ENCODE measurements at regions not wholly inside any gene's neighbourhood (a gene's known extent, or its start where the extent isn't known, plus 50 kb on each side); places are given as distances from the start of the nearest gene placed in this dataset.

DNA sequence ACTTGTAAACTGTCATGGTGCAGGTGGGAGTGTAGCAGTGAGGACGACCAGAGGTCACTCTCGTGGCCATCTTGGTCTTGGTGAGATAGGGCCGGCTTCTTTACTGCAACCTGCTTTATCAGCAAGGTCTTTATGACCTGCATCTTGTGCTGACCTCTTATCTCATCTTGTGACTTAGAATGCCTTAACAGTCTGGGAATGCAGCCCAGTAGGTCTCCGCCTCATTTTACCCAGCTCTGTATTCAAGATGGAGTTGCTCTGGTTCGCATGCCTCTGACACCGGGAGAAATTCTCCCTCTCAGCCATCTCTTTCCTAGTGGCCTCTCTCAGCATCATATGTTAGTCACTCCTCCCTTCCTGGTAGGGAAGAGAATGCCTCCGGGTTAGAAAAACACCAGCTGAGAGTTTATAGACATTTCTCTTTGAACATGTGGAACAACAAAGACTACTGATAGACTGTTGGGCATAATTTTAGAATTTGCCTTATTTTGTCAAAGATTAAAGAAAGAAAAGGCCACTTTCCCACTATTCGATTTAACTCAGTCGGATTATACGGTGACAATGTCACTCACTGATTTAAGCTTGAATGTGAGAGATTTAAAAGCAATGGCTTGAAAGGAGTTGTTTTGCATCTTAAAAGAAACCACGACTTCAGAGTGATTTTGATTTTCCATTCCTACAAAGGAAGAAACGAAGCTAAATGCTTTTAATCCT is 67.9 kb upstream of the SNX9 start (continued):
- TF ChIP-seq KDM5B (IDR thresholded peaks at IDR 0.05; ENCODE audit: insufficient replicate concordance, low read depth, low read length) (no peak), MAZ (CRISPR knock-in tag; conservative IDR thresholded peaks at IDR 0.05 in 1 of 2, IDR thresholded peaks at IDR 0.05 in 1 of 2) (peak in 1 of 2 experiments; percentile 77; a peak in 2 of 4 replicates), BCL6 (CRISPR knock-in tag; IDR thresholded peaks at IDR 0.05) (peak; percentile 88), LCOR (CRISPR knock-in tag; IDR thresholded peaks at IDR 0.05) (no peak), FOXK2 (conservative IDR thresholded peaks at IDR 0.05 in 1 of 2, IDR thresholded peaks at IDR 0.05 in 1 of 2; ENCODE audit: low read depth in 2 of 2) (no peak), POLR2A (conservative IDR thresholded peaks at IDR 0.05) (no peak), POU5F1 (IDR thresholded peaks at IDR 0.05; ENCODE audit: borderline replicate concordance, low read depth, low read length, partially characterized antibody) (no peak), SETDB1 (IDR thresholded peaks at IDR 0.05; ENCODE audit: low read length) (no peak), NRF1 (conservative IDR thresholded peaks at IDR 0.05 in 1 of 2, IDR thresholded peaks at IDR 0.05 in 1 of 2) (no peak), BMI1 (IDR thresholded peaks at IDR 0.05; ENCODE audit: low read length) (no peak), SLC30A9 (CRISPR knock-in tag; IDR thresholded peaks at IDR 0.05) (0 out of 2 replicates have a peak, but pooled peaks have one; percentile 73), LEF1 (IDR thresholded peaks at IDR 0.05) (no peak), POLR2AphosphoS5 (IDR thresholded peaks at IDR 0.05; ENCODE audit: control insufficient read depth, insufficient read depth, low read depth, low read length) (no peak), ZNF282 (CRISPR knock-in tag; IDR thresholded peaks at IDR 0.05) (no peak), U2AF2 (optimal IDR thresholded peaks at IDR 0.05; ENCODE audit: low read depth, low read length) (no peak), NR2C1 (IDR thresholded peaks at IDR 0.05) (peak; percentile 42; the same call in 1 of the 2 replicates), NR2C1 (tag; IDR thresholded peaks at IDR 0.05) (peak; percentile 95)
- TF ChIP-seq, protein P1, sequence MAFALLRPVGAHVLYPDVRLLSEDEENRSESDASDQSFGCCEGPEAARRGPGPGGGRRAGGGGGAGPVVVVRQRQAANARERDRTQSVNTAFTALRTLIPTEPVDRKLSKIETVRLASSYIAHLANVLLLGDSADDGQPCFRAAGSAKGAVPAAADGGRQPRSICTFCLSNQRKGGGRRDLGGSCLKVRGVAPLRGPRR (CRISPR knock-in tag; IDR thresholded peaks at IDR 0.05), result peak; percentile 97
- TF ChIP-seq, protein P2, sequence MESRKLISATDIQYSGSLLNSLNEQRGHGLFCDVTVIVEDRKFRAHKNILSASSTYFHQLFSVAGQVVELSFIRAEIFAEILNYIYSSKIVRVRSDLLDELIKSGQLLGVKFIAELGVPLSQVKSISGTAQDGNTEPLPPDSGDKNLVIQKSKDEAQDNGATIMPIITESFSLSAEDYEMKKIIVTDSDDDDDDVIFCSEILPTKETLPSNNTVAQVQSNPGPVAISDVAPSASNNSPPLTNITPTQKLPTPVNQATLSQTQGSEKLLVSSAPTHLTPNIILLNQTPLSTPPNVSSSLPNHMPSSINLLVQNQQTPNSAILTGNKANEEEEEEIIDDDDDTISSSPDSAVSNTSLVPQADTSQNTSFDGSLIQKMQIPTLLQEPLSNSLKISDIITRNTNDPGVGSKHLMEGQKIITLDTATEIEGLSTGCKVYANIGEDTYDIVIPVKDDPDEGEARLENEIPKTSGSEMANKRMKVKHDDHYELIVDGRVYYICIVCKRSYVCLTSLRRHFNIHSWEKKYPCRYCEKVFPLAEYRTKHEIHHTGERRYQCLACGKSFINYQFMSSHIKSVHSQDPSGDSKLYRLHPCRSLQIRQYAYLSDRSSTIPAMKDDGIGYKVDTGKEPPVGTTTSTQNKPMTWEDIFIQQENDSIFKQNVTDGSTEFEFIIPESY (CRISPR knock-in tag; IDR thresholded peaks at IDR 0.05), result no peak
- TF ChIP-seq, protein P3, sequence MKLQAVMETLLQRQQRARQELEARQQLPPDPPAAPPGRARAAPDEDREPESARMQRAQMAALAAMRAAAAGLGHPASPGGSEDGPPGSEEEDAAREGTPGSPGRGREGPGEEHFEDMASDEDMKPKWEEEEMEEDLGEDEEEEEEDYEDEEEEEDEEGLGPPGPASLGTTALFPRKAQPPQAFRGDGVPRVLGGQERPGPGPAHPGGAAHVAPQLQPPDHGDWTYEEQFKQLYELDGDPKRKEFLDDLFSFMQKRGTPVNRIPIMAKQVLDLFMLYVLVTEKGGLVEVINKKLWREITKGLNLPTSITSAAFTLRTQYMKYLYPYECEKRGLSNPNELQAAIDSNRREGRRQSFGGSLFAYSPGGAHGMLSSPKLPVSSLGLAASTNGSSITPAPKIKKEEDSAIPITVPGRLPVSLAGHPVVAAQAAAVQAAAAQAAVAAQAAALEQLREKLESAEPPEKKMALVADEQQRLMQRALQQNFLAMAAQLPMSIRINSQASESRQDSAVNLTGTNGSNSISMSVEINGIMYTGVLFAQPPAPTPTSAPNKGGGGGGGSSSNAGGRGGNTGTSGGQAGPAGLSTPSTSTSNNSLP (IDR thresholded peaks at IDR 0.05; ENCODE audit: borderline replicate concordance, low read depth, low read length), result no peak
- TF ChIP-seq, protein P4, sequence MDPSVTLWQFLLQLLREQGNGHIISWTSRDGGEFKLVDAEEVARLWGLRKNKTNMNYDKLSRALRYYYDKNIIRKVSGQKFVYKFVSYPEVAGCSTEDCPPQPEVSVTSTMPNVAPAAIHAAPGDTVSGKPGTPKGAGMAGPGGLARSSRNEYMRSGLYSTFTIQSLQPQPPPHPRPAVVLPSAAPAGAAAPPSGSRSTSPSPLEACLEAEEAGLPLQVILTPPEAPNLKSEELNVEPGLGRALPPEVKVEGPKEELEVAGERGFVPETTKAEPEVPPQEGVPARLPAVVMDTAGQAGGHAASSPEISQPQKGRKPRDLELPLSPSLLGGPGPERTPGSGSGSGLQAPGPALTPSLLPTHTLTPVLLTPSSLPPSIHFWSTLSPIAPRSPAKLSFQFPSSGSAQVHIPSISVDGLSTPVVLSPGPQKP (CRISPR knock-in tag; IDR thresholded peaks at IDR 0.05), result no peak
- TF ChIP-seq, protein P5, sequence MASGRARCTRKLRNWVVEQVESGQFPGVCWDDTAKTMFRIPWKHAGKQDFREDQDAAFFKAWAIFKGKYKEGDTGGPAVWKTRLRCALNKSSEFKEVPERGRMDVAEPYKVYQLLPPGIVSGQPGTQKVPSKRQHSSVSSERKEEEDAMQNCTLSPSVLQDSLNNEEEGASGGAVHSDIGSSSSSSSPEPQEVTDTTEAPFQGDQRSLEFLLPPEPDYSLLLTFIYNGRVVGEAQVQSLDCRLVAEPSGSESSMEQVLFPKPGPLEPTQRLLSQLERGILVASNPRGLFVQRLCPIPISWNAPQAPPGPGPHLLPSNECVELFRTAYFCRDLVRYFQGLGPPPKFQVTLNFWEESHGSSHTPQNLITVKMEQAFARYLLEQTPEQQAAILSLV (tag; IDR thresholded peaks at IDR 0.05), result peak; percentile 93

Measured in K562 (cell line).